SK-N-SH treated with all-trans-retinoic acid at 6 μM for 48 hours (cell line): ENCODE measurements at regions not wholly inside any gene's neighbourhood (a gene's known extent, or its start where the extent isn't known, plus 50 kb on each side); places are given as distances from the start of the nearest gene placed in this dataset.

ENCODE experiments used
- ATAC-seq: fragments of 200-7000 bp; cut with Tn5 transposase; 3 replicates; pipeline ENCODE4 v1.9.1; 2020; ENCODE audit warnings: mild to moderate bottlenecking, moderate library complexity
- ARNTL ChIP-seq: fragments of 450-650 bp; formaldehyde crosslinking; IDR thresholded peaks from 2 replicates; pipeline ENCODE4 v1.5.0; 2020; ENCODE audit warnings: low read depth, mild to moderate bottlenecking, moderate library complexity, borderline replicate concordance
- BACH2 ChIP-seq: fragments of 250-450 bp; sonication (Bioruptor Pico); IDR thresholded peaks from 2 replicates; pipeline ENCODE4 v1.9.0; 2021; ENCODE audit warnings: mild to moderate bottlenecking, borderline replicate concordance
- CSDC2 ChIP-seq: fragments of 250-450 bp; sonication (Bioruptor Pico); IDR thresholded peaks from 2 replicates; pipeline ENCODE4 v1.5.0; 2020; ENCODE audit warnings: mild to moderate bottlenecking, moderate library complexity
- ESRRG ChIP-seq: fragments of 250-450 bp; sonication (Bioruptor Pico); IDR thresholded peaks from 2 replicates; pipeline ENCODE4 v1.6.1; 2021; ENCODE audit warnings: mild to moderate bottlenecking
- GLIS3 ChIP-seq: fragments of 250-450 bp; sonication (Bioruptor Pico); IDR thresholded peaks from 2 replicates; pipeline ENCODE4 v1.5.0; 2020; ENCODE audit warnings: mild to moderate bottlenecking, moderate library complexity
- ISL1 ChIP-seq: fragments of 250-450 bp; sonication (Bioruptor Pico); IDR thresholded peaks from 2 replicates; pipeline ENCODE4 v2.1.2; 2022; ENCODE audit warnings: mild to moderate bottlenecking, moderate library complexity
- OSR1 ChIP-seq: fragments of 250-450 bp; sonication (Bioruptor Pico); IDR thresholded peaks from 2 replicates; pipeline ENCODE4 v1.8.0; 2022; ENCODE audit warnings: moderate library complexity, mild to moderate bottlenecking, inconsistent platforms
- PPARA ChIP-seq: fragments of 250-450 bp; sonication (Bioruptor Pico); IDR thresholded peaks from 2 replicates; pipeline ENCODE4 v1.5.0; 2020; ENCODE audit warnings: mild to moderate bottlenecking, borderline replicate concordance
- RARB ChIP-seq: fragments of 250-450 bp; sonication (Bioruptor Pico); IDR thresholded peaks from 2 replicates; pipeline ENCODE4 v1.8.0; 2021; ENCODE audit warnings: mild to moderate bottlenecking, moderate library complexity
- SNAI2 ChIP-seq: fragments of 250-450 bp; sonication (Bioruptor Pico); IDR thresholded peaks from 2 replicates; pipeline ENCODE4 v1.5.0; 2020; ENCODE audit warnings: mild to moderate bottlenecking, moderate library complexity
- TOX ChIP-seq: fragments of 250-450 bp; sonication (Bioruptor Pico); IDR thresholded peaks from 2 replicates; pipeline ENCODE4 v1.8.0; 2021; ENCODE audit warnings: mild to moderate bottlenecking, moderate library complexity, borderline replicate concordance
- ZC3H10 ChIP-seq: fragments of 250-450 bp; sonication (Bioruptor Pico); IDR thresholded peaks from 2 replicates; pipeline ENCODE4 v1.5.1; 2021; ENCODE audit warnings: mild to moderate bottlenecking, moderate library complexity
- ZFP3 ChIP-seq: fragments of 250-450 bp; sonication (Bioruptor Pico); IDR thresholded peaks from 2 replicates; pipeline ENCODE4 v1.5.0; 2020; ENCODE audit warnings: mild to moderate bottlenecking, moderate library complexity
- ZNF565 ChIP-seq: fragments of 450-650 bp; formaldehyde crosslinking; conservative IDR thresholded peaks from 2 replicates; pipeline ENCODE4 v1.5.0; 2020; ENCODE audit warnings: low read depth, mild to moderate bottlenecking, moderate library complexity
- ZNF70 ChIP-seq: fragments of 450-650 bp; formaldehyde crosslinking; IDR thresholded peaks from 2 replicates; pipeline ENCODE4 v1.5.0; 2020; ENCODE audit warnings: mild to moderate bottlenecking, moderate library complexity
- ZNF8 ChIP-seq: fragments of 450-650 bp; formaldehyde crosslinking; IDR thresholded peaks from 2 replicates; pipeline ENCODE4 v1.5.0; 2020; ENCODE audit warnings: mild to moderate bottlenecking, moderate library complexity
- TF ChIP-seq, protein P1 (sequence below): fragments of 250-450 bp; sonication (Bioruptor Pico); IDR thresholded peaks from 2 replicates; pipeline ENCODE4 v1.8.0; 2020; ENCODE audit warnings: mild to moderate bottlenecking, moderate library complexity, borderline replicate concordance
- TF ChIP-seq, protein P2 (sequence below): fragments of 250-450 bp; sonication (Bioruptor Pico); IDR thresholded peaks from 2 replicates; pipeline ENCODE4 v1.5.1; 2020; ENCODE audit warnings: low read depth, mild to moderate bottlenecking, moderate library complexity
- TF ChIP-seq, protein P3 (sequence below): fragments of 250-450 bp; sonication (Bioruptor Pico); IDR thresholded peaks from 2 replicates; pipeline ENCODE4 v1.5.1; 2021; ENCODE audit warnings: mild to moderate bottlenecking, moderate library complexity
- TF ChIP-seq, protein P4 (sequence below): fragments of 250-450 bp; sonication (Bioruptor Pico); IDR thresholded peaks from 2 replicates; pipeline ENCODE4 v1.5.0; 2020; ENCODE audit warnings: mild to moderate bottlenecking, moderate library complexity
- TF ChIP-seq, protein P5 (sequence below): fragments of 250-450 bp; sonication (Bioruptor Pico); IDR thresholded peaks from 2 replicates; pipeline ENCODE4 v1.8.0; 2021; ENCODE audit warnings: low read depth, mild to moderate bottlenecking, moderate library complexity, borderline replicate concordance

GRCh38 chr13:40063703-40064102 lies 408.2 kb downstream of the COG6 start:
- peak; percentile 35 for ATAC-seq
- TF ChIP-seq ISL1 (no peak), ZNF565 (CRISPR knock-in tag) (no peak), RARB (CRISPR knock-in tag) (no peak), OSR1 (no peak), BACH2 (CRISPR knock-in tag) (no peak), TOX (CRISPR knock-in tag) (no peak), ZNF8 (CRISPR knock-in tag) (no peak), PPARA (CRISPR knock-in tag) (no peak), SNAI2 (CRISPR knock-in tag) (no peak), CSDC2 (CRISPR knock-in tag) (no peak), ZC3H10 (CRISPR knock-in tag) (no peak), ZNF70 (CRISPR knock-in tag) (no peak), ZFP3 (no peak), GLIS3 (CRISPR knock-in tag) (no peak), ARNTL (CRISPR knock-in tag) (no peak)
- TF ChIP-seq, protein P1, sequence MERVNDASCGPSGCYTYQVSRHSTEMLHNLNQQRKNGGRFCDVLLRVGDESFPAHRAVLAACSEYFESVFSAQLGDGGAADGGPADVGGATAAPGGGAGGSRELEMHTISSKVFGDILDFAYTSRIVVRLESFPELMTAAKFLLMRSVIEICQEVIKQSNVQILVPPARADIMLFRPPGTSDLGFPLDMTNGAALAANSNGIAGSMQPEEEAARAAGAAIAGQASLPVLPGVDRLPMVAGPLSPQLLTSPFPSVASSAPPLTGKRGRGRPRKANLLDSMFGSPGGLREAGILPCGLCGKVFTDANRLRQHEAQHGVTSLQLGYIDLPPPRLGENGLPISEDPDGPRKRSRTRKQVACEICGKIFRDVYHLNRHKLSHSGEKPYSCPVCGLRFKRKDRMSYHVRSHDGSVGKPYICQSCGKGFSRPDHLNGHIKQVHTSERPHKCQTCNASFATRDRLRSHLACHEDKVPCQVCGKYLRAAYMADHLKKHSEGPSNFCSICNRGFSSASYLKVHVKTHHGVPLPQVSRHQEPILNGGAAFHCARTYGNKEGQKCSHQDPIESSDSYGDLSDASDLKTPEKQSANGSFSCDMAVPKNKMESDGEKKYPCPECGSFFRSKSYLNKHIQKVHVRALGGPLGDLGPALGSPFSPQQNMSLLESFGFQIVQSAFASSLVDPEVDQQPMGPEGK (CRISPR knock-in tag): no peak
- TF ChIP-seq, protein P2, sequence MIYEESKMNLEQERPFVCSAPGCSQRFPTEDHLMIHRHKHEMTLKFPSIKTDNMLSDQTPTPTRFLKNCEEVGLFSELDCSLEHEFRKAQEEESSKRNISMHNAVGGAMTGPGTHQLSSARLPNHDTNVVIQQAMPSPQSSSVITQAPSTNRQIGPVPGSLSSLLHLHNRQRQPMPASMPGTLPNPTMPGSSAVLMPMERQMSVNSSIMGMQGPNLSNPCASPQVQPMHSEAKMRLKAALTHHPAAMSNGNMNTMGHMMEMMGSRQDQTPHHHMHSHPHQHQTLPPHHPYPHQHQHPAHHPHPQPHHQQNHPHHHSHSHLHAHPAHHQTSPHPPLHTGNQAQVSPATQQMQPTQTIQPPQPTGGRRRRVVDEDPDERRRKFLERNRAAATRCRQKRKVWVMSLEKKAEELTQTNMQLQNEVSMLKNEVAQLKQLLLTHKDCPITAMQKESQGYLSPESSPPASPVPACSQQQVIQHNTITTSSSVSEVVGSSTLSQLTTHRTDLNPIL (CRISPR knock-in tag): no peak
- TF ChIP-seq, protein P3, sequence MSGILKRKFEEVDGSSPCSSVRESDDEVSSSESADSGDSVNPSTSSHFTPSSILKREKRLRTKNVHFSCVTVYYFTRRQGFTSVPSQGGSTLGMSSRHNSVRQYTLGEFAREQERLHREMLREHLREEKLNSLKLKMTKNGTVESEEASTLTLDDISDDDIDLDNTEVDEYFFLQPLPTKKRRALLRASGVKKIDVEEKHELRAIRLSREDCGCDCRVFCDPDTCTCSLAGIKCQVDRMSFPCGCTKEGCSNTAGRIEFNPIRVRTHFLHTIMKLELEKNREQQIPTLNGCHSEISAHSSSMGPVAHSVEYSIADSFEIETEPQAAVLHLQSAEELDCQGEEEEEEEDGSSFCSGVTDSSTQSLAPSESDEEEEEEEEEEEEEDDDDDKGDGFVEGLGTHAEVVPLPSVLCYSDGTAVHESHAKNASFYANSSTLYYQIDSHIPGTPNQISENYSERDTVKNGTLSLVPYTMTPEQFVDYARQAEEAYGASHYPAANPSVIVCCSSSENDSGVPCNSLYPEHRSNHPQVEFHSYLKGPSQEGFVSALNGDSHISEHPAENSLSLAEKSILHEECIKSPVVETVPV (CRISPR knock-in tag): no peak
- TF ChIP-seq, protein P4, sequence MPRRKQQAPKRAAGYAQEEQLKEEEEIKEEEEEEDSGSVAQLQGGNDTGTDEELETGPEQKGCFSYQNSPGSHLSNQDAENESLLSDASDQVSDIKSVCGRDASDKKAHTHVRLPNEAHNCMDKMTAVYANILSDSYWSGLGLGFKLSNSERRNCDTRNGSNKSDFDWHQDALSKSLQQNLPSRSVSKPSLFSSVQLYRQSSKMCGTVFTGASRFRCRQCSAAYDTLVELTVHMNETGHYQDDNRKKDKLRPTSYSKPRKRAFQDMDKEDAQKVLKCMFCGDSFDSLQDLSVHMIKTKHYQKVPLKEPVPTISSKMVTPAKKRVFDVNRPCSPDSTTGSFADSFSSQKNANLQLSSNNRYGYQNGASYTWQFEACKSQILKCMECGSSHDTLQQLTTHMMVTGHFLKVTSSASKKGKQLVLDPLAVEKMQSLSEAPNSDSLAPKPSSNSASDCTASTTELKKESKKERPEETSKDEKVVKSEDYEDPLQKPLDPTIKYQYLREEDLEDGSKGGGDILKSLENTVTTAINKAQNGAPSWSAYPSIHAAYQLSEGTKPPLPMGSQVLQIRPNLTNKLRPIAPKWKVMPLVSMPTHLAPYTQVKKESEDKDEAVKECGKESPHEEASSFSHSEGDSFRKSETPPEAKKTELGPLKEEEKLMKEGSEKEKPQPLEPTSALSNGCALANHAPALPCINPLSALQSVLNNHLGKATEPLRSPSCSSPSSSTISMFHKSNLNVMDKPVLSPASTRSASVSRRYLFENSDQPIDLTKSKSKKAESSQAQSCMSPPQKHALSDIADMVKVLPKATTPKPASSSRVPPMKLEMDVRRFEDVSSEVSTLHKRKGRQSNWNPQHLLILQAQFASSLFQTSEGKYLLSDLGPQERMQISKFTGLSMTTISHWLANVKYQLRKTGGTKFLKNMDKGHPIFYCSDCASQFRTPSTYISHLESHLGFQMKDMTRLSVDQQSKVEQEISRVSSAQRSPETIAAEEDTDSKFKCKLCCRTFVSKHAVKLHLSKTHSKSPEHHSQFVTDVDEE: no peak

DNA sequence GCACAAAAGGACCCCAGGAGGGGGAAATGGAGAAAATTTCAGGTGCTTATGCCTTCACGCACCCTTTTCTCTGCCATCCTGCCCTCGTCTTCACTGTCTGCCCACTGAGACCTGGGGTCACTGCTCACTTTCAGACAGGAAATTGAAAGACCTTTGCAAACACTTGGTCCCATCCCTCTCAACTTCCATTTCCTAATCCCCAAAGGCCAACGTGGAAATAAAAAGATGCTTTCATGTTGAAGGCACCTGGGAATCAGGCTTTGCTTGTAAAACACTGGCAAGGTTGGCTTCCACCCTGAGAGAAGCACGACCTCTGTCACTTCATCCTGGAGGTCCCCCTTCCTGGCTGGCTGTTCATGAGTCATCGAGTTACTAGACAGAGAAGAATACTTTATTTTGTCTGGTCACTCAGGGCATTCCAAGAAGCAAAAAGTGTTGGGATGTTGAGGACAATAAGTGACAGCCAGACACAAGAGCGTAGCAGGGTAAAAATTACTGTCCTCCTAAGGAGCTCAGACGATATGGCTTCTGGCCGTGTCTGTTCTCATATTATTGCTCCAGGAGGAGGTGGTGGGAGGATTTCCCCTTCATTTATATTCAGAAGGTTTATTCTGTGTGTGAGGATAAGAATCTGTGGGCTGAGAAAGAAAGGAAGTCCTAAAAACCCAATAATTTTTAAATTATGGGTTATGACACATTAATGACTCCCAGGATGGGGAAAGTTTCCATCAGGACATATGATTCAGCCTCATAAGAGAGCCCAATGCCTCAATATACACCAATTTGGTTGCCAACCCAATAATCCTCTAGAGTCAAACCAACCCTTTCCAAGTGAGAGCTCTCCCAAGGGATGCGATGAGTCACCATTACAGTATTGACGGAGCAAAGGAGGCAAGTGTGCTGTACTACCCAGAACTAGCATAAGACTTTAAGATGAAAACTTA lies 409.0 kb downstream of the COG6 start:
- ATAC-seq: peak; percentile 66
- TF ChIP-seq PPARA (CRISPR knock-in tag): no peak
- TF ChIP-seq ESRRG (CRISPR knock-in tag): no peak
- TF ChIP-seq ZNF565 (CRISPR knock-in tag): no peak
- TF ChIP-seq, protein P5, sequence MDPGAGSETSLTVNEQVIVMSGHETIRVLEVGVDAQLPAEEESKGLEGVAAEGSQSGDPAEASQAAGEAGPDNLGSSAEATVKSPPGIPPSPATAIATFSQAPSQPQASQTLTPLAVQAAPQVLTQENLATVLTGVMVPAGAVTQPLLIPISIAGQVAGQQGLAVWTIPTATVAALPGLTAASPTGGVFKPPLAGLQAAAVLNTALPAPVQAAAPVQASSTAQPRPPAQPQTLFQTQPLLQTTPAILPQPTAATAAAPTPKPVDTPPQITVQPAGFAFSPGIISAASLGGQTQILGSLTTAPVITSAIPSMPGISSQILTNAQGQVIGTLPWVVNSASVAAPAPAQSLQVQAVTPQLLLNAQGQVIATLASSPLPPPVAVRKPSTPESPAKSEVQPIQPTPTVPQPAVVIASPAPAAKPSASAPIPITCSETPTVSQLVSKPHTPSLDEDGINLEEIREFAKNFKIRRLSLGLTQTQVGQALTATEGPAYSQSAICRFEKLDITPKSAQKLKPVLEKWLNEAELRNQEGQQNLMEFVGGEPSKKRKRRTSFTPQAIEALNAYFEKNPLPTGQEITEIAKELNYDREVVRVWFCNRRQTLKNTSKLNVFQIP (CRISPR knock-in tag): no peak
- TF ChIP-seq ZC3H10 (CRISPR knock-in tag): peak; percentile 70; the same call in 1 of the 2 replicates
- peak; percentile 73 for TF ChIP-seq TOX (CRISPR knock-in tag)
- TF ChIP-seq, protein P2 (CRISPR knock-in tag): no peak
- no peak for TF ChIP-seq OSR1
- peak; percentile 70 for TF ChIP-seq ISL1
